ENCODE measurements at regions not wholly inside any gene's neighbourhood (a gene's known extent, or its start where the extent isn't known, plus 50 kb on each side); places are given as distances from the start of the nearest gene placed in this dataset.

GRCh38 chr6:153301602-153302001, 170.5 kb upstream of the RGS17 start:
- no peak for TF ChIP-seq GATA3 (IDR thresholded peaks at IDR 0.05; ENCODE audit: low read depth, low read length)
- no peak for TF ChIP-seq GATA2 (IDR thresholded peaks at IDR 0.05; ENCODE audit: low read depth, low read length)

All from SH-SY5Y (cell line).